ENCODE measurements at regions not wholly inside any gene's neighbourhood (a gene's known extent, or its start where the extent isn't known, plus 50 kb on each side); places are given as distances from the start of the nearest gene placed in this dataset.
"Not testable (repeated sequence)": the region's sequence is repeated elsewhere in the genome, so short reads cannot be mapped to it uniquely, and the experiment has no call there.

GRCh38 chr1:164337885-164338284 is 221.1 kb upstream of the PBX1 start:
- DNase-seq = no peak

- no peak for DNase-seq
Observed at GRCh38 chr1:164343189-164343588, 215.8 kb upstream of the PBX1 start.

GRCh38 chr1:164347980-164348379 is 211.0 kb upstream of the PBX1 start:
- DNase-seq = no peak

GRCh38 chr1:164356511-164356910 is 202.5 kb upstream of the PBX1 start:
- DNase-seq = no peak

GRCh38 chr1:164360265-164360664 is 198.7 kb upstream of the PBX1 start:
- no peak for DNase-seq

GRCh38 chr1:164361927-164362326 is 197.1 kb upstream of the PBX1 start:
- DNase-seq = no peak

GRCh38 chr1:164363980-164364379 is 195.0 kb upstream of the PBX1 start:
- no peak for DNase-seq

- DNase-seq = no peak
Observed at GRCh38 chr1:164366014-164366413, 193.0 kb upstream of the PBX1 start.

- DNase-seq = no peak
Observed at GRCh38 chr1:164369698-164370365, 189.2 kb upstream of the PBX1 start.

GRCh38 chr1:164380893-164381292 is 178.1 kb upstream of the PBX1 start:
- no peak for DNase-seq

- no peak for DNase-seq
Observed at GRCh38 chr1:164382384-164382783, 176.6 kb upstream of the PBX1 start.

- DNase-seq = no peak
Observed at GRCh38 chr1:164384262-164384661, 174.7 kb upstream of the PBX1 start.

GRCh38 chr1:164417016-164417704 is 141.8 kb upstream of the PBX1 start:
- DNase-seq = no peak

- no peak for DNase-seq
Observed at GRCh38 chr1:164423136-164423535, 135.8 kb upstream of the PBX1 start.

- no peak for DNase-seq
Observed at GRCh38 chr1:164433141-164433817, 125.7 kb upstream of the PBX1 start.

GRCh38 chr1:164433818-164434170 is 125.2 kb upstream of the PBX1 start:
- DNase-seq = no peak

GRCh38 chr1:164440232-164440631 is 118.8 kb upstream of the PBX1 start:
- DNase-seq = no peak

GRCh38 chr1:164443166-164443565 is 115.8 kb upstream of the PBX1 start:
- no peak for DNase-seq

GRCh38 chr1:164443836-164444235 is 115.1 kb upstream of the PBX1 start:
- DNase-seq = no peak

- DNase-seq = no peak
Observed at GRCh38 chr1:164446020-164446419, 113.0 kb upstream of the PBX1 start.

GRCh38 chr1:164452549-164452948 is 106.4 kb upstream of the PBX1 start:
- DNase-seq = no peak

GRCh38 chr1:164456272-164456671 is 102.7 kb upstream of the PBX1 start:
- DNase-seq = no peak

- not testable (repeated sequence) for DNase-seq
Observed at GRCh38 chr1:164459176-164459575, 99.8 kb upstream of the PBX1 start.

GRCh38 chr1:164466001-164466421 is 93.0 kb upstream of the PBX1 start:
- no peak for DNase-seq
